ENCODE measurements at regions not wholly inside any gene's neighbourhood (a gene's known extent, or its start where the extent isn't known, plus 50 kb on each side); places are given as distances from the start of the nearest gene placed in this dataset.

- no peak for DNase-seq
These were observed 584.4 kb upstream of the CDH4 start for GRCh38 chr20:60667641-60668040.

- DNase-seq: no peak
These were observed 582.9 kb upstream of the CDH4 start for GRCh38 chr20:60669211-60669610.

- no peak for DNase-seq
These were observed 576.0 kb upstream of the CDH4 start for GRCh38 chr20:60676011-60676410.

GRCh38 chr20:60677819-60678218 is 574.2 kb upstream of the CDH4 start:
- DNase-seq: no peak

- DNase-seq: no peak
These were observed 571.5 kb upstream of the CDH4 start for GRCh38 chr20:60680554-60680953.

GRCh38 chr20:60687213-60687612 is 564.8 kb upstream of the CDH4 start:
- DNase-seq: no peak

GRCh38 chr20:60690771-60691170 is 561.3 kb upstream of the CDH4 start:
- DNase-seq: no peak

- DNase-seq: no peak
These were observed 560.0 kb upstream of the CDH4 start for GRCh38 chr20:60691966-60692615.

GRCh38 chr20:60693496-60694133 is 558.4 kb upstream of the CDH4 start:
- DNase-seq: no peak

- no peak for DNase-seq
These were observed 557.3 kb upstream of the CDH4 start for GRCh38 chr20:60694763-60695162.

GRCh38 chr20:60695226-60696000 is 556.6 kb upstream of the CDH4 start:
- DNase-seq: peak in 31 of 56 donors; percentile 3 to 75 (median 27)

GRCh38 chr20:60697252-60697651 is 554.8 kb upstream of the CDH4 start:
- DNase-seq: no peak

GRCh38 chr20:60700728-60701127 is 551.3 kb upstream of the CDH4 start:
- no peak for DNase-seq

- no peak for DNase-seq
These were observed 547.9 kb upstream of the CDH4 start for GRCh38 chr20:60704147-60704546.

GRCh38 chr20:60713396-60713795 is 538.7 kb upstream of the CDH4 start:
- DNase-seq: no peak

GRCh38 chr20:60715172-60715571 is 536.9 kb upstream of the CDH4 start:
- no peak for DNase-seq

GRCh38 chr20:60718743-60719480 is 533.1 kb upstream of the CDH4 start:
- no peak for DNase-seq

GRCh38 chr20:60725311-60725906 is 526.7 kb upstream of the CDH4 start:
- DNase-seq: peak in 2 of 56 donors; percentile 3 to 27

GRCh38 chr20:60727425-60727824 is 524.6 kb upstream of the CDH4 start:
- no peak for DNase-seq

- no peak for DNase-seq
These were observed 523.4 kb upstream of the CDH4 start for GRCh38 chr20:60728705-60729104.

GRCh38 chr20:60729135-60729900 is 522.7 kb upstream of the CDH4 start:
- DNase-seq: no peak

All from nucleus accumbens (tissue), 56 donors.